SK-N-SH (cell line): ENCODE measurements at regions not wholly inside any gene's neighbourhood (a gene's known extent, or its start where the extent isn't known, plus 50 kb on each side); places are given as distances from the start of the nearest gene placed in this dataset.

Source experiments
- CTCF ChIA-PET: fragments of 300-600, 350-600 bp; formaldehyde crosslinking; extraction: SDS; loops from one replicate; lab custom pipeline; 2021; lab: Yijun Ruan, JAX
- POLR2A ChIA-PET: fragments of 350-600 bp; sonication (Branson Sonifier 250); formaldehyde crosslinking; extraction: SDS; loops from one replicate; lab custom pipeline; 2020; ENCODE audit warnings: antibody characterized with exemption, inconsistent platforms; lab: Yijun Ruan, JAX
- DNase-seq: peaks from one replicate; pipeline ENCODE4 v3.0.0; 2012
- H2AFZ ChIP-seq: fragments of 200-600 bp; sonication (generic); 2 replicates; pipeline ENCODE4 v1.8.1; 2016; ENCODE audit warnings: antibody characterized with exemption, mild to moderate bottlenecking, low read depth
- H3F3A ChIP-seq: fragments of 200-600 bp; sonication (generic); replicated peaks from 2 replicates; pipeline ENCODE3; 2016; ENCODE audit warnings: antibody characterized with exemption, mild to moderate bottlenecking; ENCODE audit not compliant: insufficient read depth
- H3K27ac ChIP-seq, 2 experiments: fragments of 200-500 bp in 1 of 2; fragments of 200-600 bp in 1 of 2; sonication (Bioruptor generic) in 1 of 2; sonication (generic), shearing (Covaris generic) in 1 of 2; 2 replicates each; pipeline versions ENCODE4 v1.5.1 to v1.6.1; 2014 to 2016; ENCODE audit warnings: low read depth in 2 of 2, inconsistent platforms in 1 of 2, low read length in 1 of 2, mild to moderate bottlenecking in 1 of 2, mixed read lengths in 1 of 2
- H3K27me3 ChIP-seq: fragments of 200-600 bp; sonication (generic), shearing (Covaris generic); 2 replicates; pipeline ENCODE4 v1.6.1; 2016; ENCODE audit warnings: mixed run types; ENCODE audit not compliant: insufficient read depth
- H3K36me3 ChIP-seq, 2 experiments: fragments of 200-500 bp in 1 of 2; fragments of 200-600 bp in 1 of 2; sonication (Bioruptor generic) in 1 of 2; sonication (generic) in 1 of 2; replicated peaks in 1 of 2; 2 replicates each; pipeline versions ENCODE3 to v1.5.1; 2014 to 2016; ENCODE audit warnings: low read length in 1 of 2, mild to moderate bottlenecking in 1 of 2; ENCODE audit not compliant: insufficient read depth in 2 of 2, control insufficient read depth in 1 of 2
- H3K4me1 ChIP-seq, 2 experiments: fragments of 200-500 bp in 1 of 2; fragments of 200-600 bp in 1 of 2; sonication (Bioruptor generic) in 1 of 2; sonication (generic), shearing (Covaris generic) in 1 of 2; 2 replicates each; pipeline versions ENCODE4 v1.5.1 to v1.6.1; 2014 to 2016; ENCODE audit warnings: low read depth in 1 of 2, low read length in 1 of 2, mixed run types in 1 of 2; ENCODE audit not compliant: insufficient read depth in 2 of 2, control insufficient read depth in 1 of 2
- H3K4me2 ChIP-seq: fragments of 200-600 bp; sonication (generic), shearing (Covaris generic); 2 replicates; pipeline ENCODE4 v1.6.1; 2017; ENCODE audit warnings: mixed run types
- H3K4me3 ChIP-seq, 2 experiments: fragments of 200-500 bp in 1 of 2; fragments of 200-600 bp in 1 of 2; sonication (Bioruptor generic) in 1 of 2; sonication (generic), shearing (Covaris generic) in 1 of 2; 2 replicates each; pipeline versions ENCODE4 v1.5.1 to v1.8.1; 2014 to 2016; ENCODE audit warnings: low read depth in 2 of 2, inconsistent platforms in 1 of 2, low read length in 1 of 2, mild to moderate bottlenecking in 1 of 2, mixed read lengths in 1 of 2, moderate library complexity in 1 of 2
- H3K79me2 ChIP-seq: fragments of 200-600 bp; sonication (generic); 2 replicates; pipeline ENCODE4 v1.8.1; 2017; ENCODE audit warnings: mild to moderate bottlenecking; ENCODE audit not compliant: insufficient read depth
- H3K9ac ChIP-seq: fragments of 200-600 bp; sonication (generic); 2 replicates; pipeline ENCODE4 v1.6.1; 2017; ENCODE audit warnings: mixed run types
- H3K9me2 ChIP-seq: fragments of 200-600 bp; sonication (generic); 2 replicates; pipeline ENCODE4 v1.6.1; 2017; ENCODE audit warnings: mixed run types
- H3K9me3 ChIP-seq: fragments of 200-600 bp; sonication (generic); 2 replicates; pipeline ENCODE4 v1.6.1; 2017; ENCODE audit warnings: mixed run types, mild to moderate bottlenecking, moderate library complexity
- H4K20me1 ChIP-seq: fragments of 200-600 bp; sonication (generic); 2 replicates; pipeline ENCODE4 v1.6.1; 2017; ENCODE audit warnings: mild to moderate bottlenecking, mixed run types; ENCODE audit not compliant: insufficient read depth
- CHD2 ChIP-seq: fragments of 150-350 bp; IDR thresholded peaks from 2 replicates; pipeline ENCODE4 v1.6.1; 2018; ENCODE audit warnings: low read length; ENCODE audit not compliant: partially characterized antibody
- FOXJ3 ChIP-seq: sonication (generic); formaldehyde crosslinking; IDR thresholded peaks from 2 replicates; pipeline ENCODE4 v1.5.1; 2020; ENCODE audit warnings: mild to moderate bottlenecking, missing genetic modification reagents
- IRF3 ChIP-seq: fragments of 150-350 bp; IDR thresholded peaks from 2 replicates; pipeline ENCODE4 v1.6.1; 2016; ENCODE audit warnings: mild to moderate bottlenecking, low read depth, low read length
- MAX ChIP-seq: IDR thresholded peaks from 2 replicates; pipeline ENCODE4 v1.4.0; 2012; ENCODE audit warnings: low read depth
- MXI1 ChIP-seq: IDR thresholded peaks from 2 replicates; pipeline ENCODE4 v1.6.1; 2012; ENCODE audit warnings: mild to moderate bottlenecking, low read depth, low read length, improper control_type of control experiment
- PBX3 ChIP-seq: IDR thresholded peaks from 2 replicates; pipeline ENCODE4; 2012
- POLR2AphosphoS5 ChIP-seq: IDR thresholded peaks from 2 replicates; pipeline ENCODE4 v1.6.1; 2012; ENCODE audit warnings: low read depth, low read length
- TAF1 ChIP-seq: IDR thresholded peaks from 2 replicates; pipeline ENCODE4 v1.6.1; 2012; ENCODE audit warnings: low read depth, mild to moderate bottlenecking, low read length, moderate library complexity, borderline replicate concordance
- WGBS: methylation state at CpG from one replicate; pipeline ENCODE4 v1.1.6; 2017; ENCODE audit warnings: low lambda C conversion rate; 5-methylcytosine and 5-hydroxymethylcytosine counted together

GRCh38 chr6:23200946-23201345 lies 631.6 kb downstream of the HDGFL1 start:
- DNase-seq: no peak
- H3K4me1 ChIP-seq: no peaks in the 10 kb centered on the region; a peak in 1 of 4 replicates
- H3F3A ChIP-seq: no peaks in the 10 kb centered on the region
- no peak overlapping the region for H3K27ac ChIP-seq
- H3K36me3 ChIP-seq: no peaks in the 10 kb centered on the region
- CTCF ChIA-PET: interaction anchor here (1.4 kb wide), 1 partner anchor 18 kb away, joined by 3 read pairs; no protein-coding TSS in a partner anchor
- 58% methylated on average over 3 of the region's 3 CpGs for WGBS
- no peak overlapping the region for H3K9ac ChIP-seq
- no peaks in the 10 kb centered on the region for H3K9me2 ChIP-seq
- no peak overlapping the region for H2AFZ ChIP-seq
- no peaks in the 10 kb centered on the region for H3K9me3 ChIP-seq
- H3K79me2 ChIP-seq: no peaks in the 10 kb centered on the region
- no peak for TF ChIP-seq MAX
- TF ChIP-seq, all 33 proteins: peak for 0
- Histone ChIP-seq H3K27me3 (no peaks in the 10 kb centered on the region), H4K20me1 (no peaks in the 10 kb centered on the region), H3K4me2 (no peak overlapping the region), H3K4me3 (no peak overlapping the region)
- POLR2A ChIA-PET: no interaction called here

GRCh38 chr6:23202207-23202606 lies 632.8 kb downstream of the HDGFL1 start:
- CTCF ChIA-PET: interaction anchor here (1.4 kb wide), 1 partner anchor 409 kb away, joined by 3 read pairs; no protein-coding TSS in a partner anchor

More at GRCh38 chr6:23202207-23202606, 632.8 kb downstream of the HDGFL1 start:
- no peaks in the 10 kb centered on the region for H4K20me1 ChIP-seq
- no peak overlapping the region for H3K4me2 ChIP-seq
- 66% methylated on average over 5 of the region's 5 CpGs for WGBS
- TF ChIP-seq POLR2AphosphoS5: no peak
- TF ChIP-seq IRF3: no peak
- no peak for TF ChIP-seq MXI1
- TF ChIP-seq FOXJ3 (CRISPR knock-in tag): no peak
- no peak for TF ChIP-seq PBX3
- TF ChIP-seq CHD2: no peak
- TF ChIP-seq TAF1: no peak
- H3K4me3 ChIP-seq: no peak overlapping the region
- no peak for DNase-seq
- no peaks in the 10 kb centered on the region for H3K9me3 ChIP-seq
- no peaks in the 10 kb centered on the region for H3K79me2 ChIP-seq
- H3K27ac ChIP-seq: no peak overlapping the region
- H3F3A ChIP-seq: no peaks in the 10 kb centered on the region
- no peak overlapping the region for H2AFZ ChIP-seq
- no peaks in the 10 kb centered on the region for H3K27me3 ChIP-seq
- POLR2A ChIA-PET: no interaction called here
- H3K4me1 ChIP-seq: no peaks in the 10 kb centered on the region; a peak in 1 of 4 replicates
- H3K36me3 ChIP-seq: no peaks in the 10 kb centered on the region
- H3K9ac ChIP-seq: no peak overlapping the region
- no peaks in the 10 kb centered on the region for H3K9me2 ChIP-seq
